K562 (cell line): ENCODE measurements at regions not wholly inside any gene's neighbourhood (a gene's known extent, or its start where the extent isn't known, plus 50 kb on each side); places are given as distances from the start of the nearest gene placed in this dataset.

Experiments used
- CREBBP ChIP-seq: IDR thresholded peaks from one replicate; pipeline ENCODE4 v1.6.1; 2012; ENCODE audit warnings: low read depth, mild to moderate bottlenecking, control low read depth, inconsistent platforms, low read length
- CUX1 ChIP-seq: fragments of 200-800 bp; sonication (Bioruptor generic); IDR thresholded peaks from 2 replicates; pipeline ENCODE4 v1.6.1; 2016; ENCODE audit warnings: missing genetic modification characterization, missing compliant biosample characterization
- E4F1 ChIP-seq: fragments of 250-450 bp; sonication (Bioruptor Pico); IDR thresholded peaks from 2 replicates; pipeline ENCODE4 v1.5.0; 2021; ENCODE audit warnings: mild to moderate bottlenecking, borderline replicate concordance
- HEY1 ChIP-seq: fragments of 250-450 bp; sonication (Bioruptor Pico); IDR thresholded peaks from 2 replicates; pipeline ENCODE4 v1.5.0; 2020; ENCODE audit warnings: mild to moderate bottlenecking, moderate library complexity, borderline replicate concordance
- MAFK ChIP-seq: IDR thresholded peaks from 2 replicates; pipeline ENCODE4 v1.6.1; 2011; ENCODE audit warnings: low read length, improper control_type of control experiment
- SUPT5H ChIP-seq: fragments of 450-650 bp; IDR thresholded peaks from 2 replicates; pipeline ENCODE4 v1.6.1; 2016
- TCF7 ChIP-seq: sonication (generic); IDR thresholded peaks from 2 replicates; pipeline ENCODE4 v1.6.1; 2016; ENCODE audit warnings: antibody characterized with exemption, borderline replicate concordance
- ZNF586 ChIP-seq: fragments of 450-650 bp; formaldehyde crosslinking; conservative IDR thresholded peaks from 2 replicates; pipeline ENCODE4 v1.4.0; 2020; ENCODE audit warnings: mild to moderate bottlenecking, moderate library complexity
- ZNF77 ChIP-seq: fragments of 250-450 bp; sonication (Bioruptor Pico); IDR thresholded peaks from 2 replicates; pipeline ENCODE4 v1.5.0; 2020

GRCh38 chr6:1513215-1513780 is 96.4 kb upstream of the FOXC1 start (continued):
- TF ChIP-seq HEY1 (CRISPR knock-in tag) (no peak), CREBBP (no peak), E4F1 (CRISPR knock-in tag) (no peak), ZNF586 (CRISPR knock-in tag) (no peak), CUX1 (CRISPR knock-in tag) (no peak), MAFK (no peak), ZNF77 (CRISPR knock-in tag) (no peak), SUPT5H (no peak), TCF7 (no peak)
